ENCODE measurements at regions not wholly inside any gene's neighbourhood (a gene's known extent, or its start where the extent isn't known, plus 50 kb on each side); places are given as distances from the start of the nearest gene placed in this dataset.

GRCh38 chr11:45444796-45445195 lies 158.7 kb upstream of the SYT13 start:
- H3K4me3 ChIP-seq (ENCODE audit: low read length): no peak overlapping the region
- TF ChIP-seq ZNF274 (IDR thresholded peaks at IDR 0.05; ENCODE audit: low read depth, low read length): no peak

GRCh38 chr11:45440111-45440510 lies 154.0 kb upstream of the SYT13 start:
- H3K4me3 ChIP-seq (ENCODE audit: low read length): no peak overlapping the region
- no peak for TF ChIP-seq ZNF274 (IDR thresholded peaks at IDR 0.05; ENCODE audit: low read depth, low read length)

- TF ChIP-seq ZNF274 (IDR thresholded peaks at IDR 0.05; ENCODE audit: low read depth, low read length): no peak
- H3K4me3 ChIP-seq (ENCODE audit: low read length): no peak overlapping the region
Observed at GRCh38 chr11:45436966-45437365, 150.8 kb upstream of the SYT13 start.

- no peak overlapping the region for H3K4me3 ChIP-seq (ENCODE audit: low read length)
- no peak for TF ChIP-seq ZNF274 (IDR thresholded peaks at IDR 0.05; ENCODE audit: low read depth, low read length)
Observed at GRCh38 chr11:45436118-45436517, 150.0 kb upstream of the SYT13 start.

- no peak for TF ChIP-seq ZNF274 (IDR thresholded peaks at IDR 0.05; ENCODE audit: low read depth, low read length)
- H3K4me3 ChIP-seq (ENCODE audit: low read length): no peak overlapping the region
Observed at GRCh38 chr11:45435706-45436105, 149.6 kb upstream of the SYT13 start.

- no peak overlapping the region for H3K4me3 ChIP-seq (ENCODE audit: low read length)
- TF ChIP-seq ZNF274 (IDR thresholded peaks at IDR 0.05; ENCODE audit: low read depth, low read length): no peak
Observed at GRCh38 chr11:45432910-45433309, 146.8 kb upstream of the SYT13 start.

- H3K4me3 ChIP-seq (ENCODE audit: low read length): no peak overlapping the region
- TF ChIP-seq ZNF274 (IDR thresholded peaks at IDR 0.05; ENCODE audit: low read depth, low read length): no peak
Observed at GRCh38 chr11:45432100-45432499, 146.0 kb upstream of the SYT13 start.

- no peak overlapping the region for H3K4me3 ChIP-seq (ENCODE audit: low read length)
- no peak for TF ChIP-seq ZNF274 (IDR thresholded peaks at IDR 0.05; ENCODE audit: low read depth, low read length)
Observed at GRCh38 chr11:45431046-45432018, 145.2 kb upstream of the SYT13 start.

GRCh38 chr11:45430361-45430760 lies 144.2 kb upstream of the SYT13 start:
- H3K4me3 ChIP-seq (ENCODE audit: low read length): no peak overlapping the region
- TF ChIP-seq ZNF274 (IDR thresholded peaks at IDR 0.05; ENCODE audit: low read depth, low read length): no peak

- H3K4me3 ChIP-seq (ENCODE audit: low read length): no peak overlapping the region
Observed at GRCh38 chr11:45429719-45430118, 143.6 kb upstream of the SYT13 start.

GRCh38 chr11:45428541-45429230 lies 142.5 kb upstream of the SYT13 start:
- TF ChIP-seq ZNF274 (IDR thresholded peaks at IDR 0.05; ENCODE audit: low read depth, low read length): no peak
- H3K4me3 ChIP-seq (ENCODE audit: low read length): no peak overlapping the region

More at GRCh38 chr11:45429719-45430118, 143.6 kb upstream of the SYT13 start:
- TF ChIP-seq ZNF274 (IDR thresholded peaks at IDR 0.05; ENCODE audit: low read depth, low read length): no peak

GRCh38 chr11:45428116-45428515 lies 142.0 kb upstream of the SYT13 start:
- TF ChIP-seq ZNF274 (IDR thresholded peaks at IDR 0.05; ENCODE audit: low read depth, low read length): no peak
- H3K4me3 ChIP-seq (ENCODE audit: low read length): no peak overlapping the region

GRCh38 chr11:45424411-45425180 lies 138.5 kb upstream of the SYT13 start:
- TF ChIP-seq ZNF274 (IDR thresholded peaks at IDR 0.05; ENCODE audit: low read depth, low read length): no peak
- H3K4me3 ChIP-seq (ENCODE audit: low read length): no peak overlapping the region

- no peak for TF ChIP-seq ZNF274 (IDR thresholded peaks at IDR 0.05; ENCODE audit: low read depth, low read length)
- H3K4me3 ChIP-seq (ENCODE audit: low read length): no peak overlapping the region
Observed at GRCh38 chr11:45423475-45424120, 137.5 kb upstream of the SYT13 start.

Data from GM08714 (cell line).